ENCODE measurements at regions not wholly inside any gene's neighbourhood (a gene's known extent, or its start where the extent isn't known, plus 50 kb on each side); places are given as distances from the start of the nearest gene placed in this dataset.
"Not testable (repeated sequence)": the region's sequence is repeated elsewhere in the genome, so short reads cannot be mapped to it uniquely, and the experiment has no call there.

GRCh38 chr12:24379433-24379832, 430.0 kb upstream of the SOX5 start:
- in situ Hi-C loops (cut with HindIII; ENCODE audit: low sequenced_read_pairs), result no loop called here

GRCh38 chr12:24378548-24379407, 429.3 kb upstream of the SOX5 start:
- in situ Hi-C loops (cut with HindIII; ENCODE audit: low sequenced_read_pairs), result no loop called here

- in situ Hi-C loops (cut with HindIII; ENCODE audit: low sequenced_read_pairs), result no loop called here
These were observed 425.0 kb upstream of the SOX5 start for GRCh38 chr12:24374452-24374851.

- in situ Hi-C loops (cut with HindIII; ENCODE audit: low sequenced_read_pairs), result no loop called here
These were observed 423.5 kb upstream of the SOX5 start for GRCh38 chr12:24373004-24373403.

GRCh38 chr12:24366514-24366913, 417.0 kb upstream of the SOX5 start:
- in situ Hi-C loops (cut with HindIII; ENCODE audit: low sequenced_read_pairs), result no loop called here

GRCh38 chr12:24364921-24365320, 415.5 kb upstream of the SOX5 start:
- in situ Hi-C loops (cut with HindIII; ENCODE audit: low sequenced_read_pairs), result no loop called here

GRCh38 chr12:24363177-24363754, 413.8 kb upstream of the SOX5 start:
- in situ Hi-C loops (cut with HindIII; ENCODE audit: low sequenced_read_pairs), result no loop called here

GRCh38 chr12:24361877-24362580, 412.6 kb upstream of the SOX5 start:
- in situ Hi-C loops (cut with HindIII; ENCODE audit: low sequenced_read_pairs), result no loop called here

GRCh38 chr12:24360907-24361306, 411.4 kb upstream of the SOX5 start:
- in situ Hi-C loops (cut with HindIII; ENCODE audit: low sequenced_read_pairs), result no loop called here

- in situ Hi-C loops (cut with HindIII; ENCODE audit: low sequenced_read_pairs), result no loop called here
These were observed 411.0 kb upstream of the SOX5 start for GRCh38 chr12:24360461-24360860.

GRCh38 chr12:24360057-24360456, 410.6 kb upstream of the SOX5 start:
- in situ Hi-C loops (cut with HindIII; ENCODE audit: low sequenced_read_pairs), result no loop called here

- in situ Hi-C loops (cut with HindIII; ENCODE audit: low sequenced_read_pairs), result no loop called here
These were observed 409.9 kb upstream of the SOX5 start for GRCh38 chr12:24359418-24359817.

GRCh38 chr12:24356240-24356804, 406.9 kb upstream of the SOX5 start:
- in situ Hi-C loops (cut with HindIII; ENCODE audit: low sequenced_read_pairs), result no loop called here

- in situ Hi-C loops (cut with HindIII; ENCODE audit: low sequenced_read_pairs), result no loop called here
These were observed 402.9 kb upstream of the SOX5 start for GRCh38 chr12:24352363-24352762.

GRCh38 chr12:24349051-24349799, 399.8 kb upstream of the SOX5 start:
- in situ Hi-C loops (cut with HindIII; ENCODE audit: low sequenced_read_pairs), result no loop called here

GRCh38 chr12:24348180-24348579, 398.7 kb upstream of the SOX5 start:
- in situ Hi-C loops (cut with HindIII; ENCODE audit: low sequenced_read_pairs), result not testable (repeated sequence)

GRCh38 chr12:24328261-24328660, 378.8 kb upstream of the SOX5 start:
- in situ Hi-C loops (cut with HindIII; ENCODE audit: low sequenced_read_pairs), result no loop called here

GRCh38 chr12:24325331-24325730, 375.9 kb upstream of the SOX5 start:
- in situ Hi-C loops (cut with HindIII; ENCODE audit: low sequenced_read_pairs), result no loop called here

GRCh38 chr12:24307716-24308335, 358.4 kb upstream of the SOX5 start:
- in situ Hi-C loops (cut with HindIII; ENCODE audit: low sequenced_read_pairs), result no loop called here

GRCh38 chr12:24307153-24307552, 357.7 kb upstream of the SOX5 start:
- in situ Hi-C loops (cut with HindIII; ENCODE audit: low sequenced_read_pairs), result no loop called here

Measured in endothelial cell of hepatic sinusoid (primary cell).